BE2C (cell line): ENCODE measurements at regions not wholly inside any gene's neighbourhood (a gene's known extent, or its start where the extent isn't known, plus 50 kb on each side); places are given as distances from the start of the nearest gene placed in this dataset.
A peak's percentile ranks its signal among the peaks of the same experiment; 100 is the strongest.

Experiments used
- DNase-seq: peaks from one replicate; pipeline ENCODE4 v3.0.0-alpha.2; 2020
- H3K27me3 ChIP-seq: fragments of 250-450 bp; sonication (Bioruptor Pico); 2 replicates; pipeline ENCODE4 v1.5.1; 2020; ENCODE audit warnings: mild to moderate bottlenecking
- H3K36me3 ChIP-seq: fragments of 250-450 bp; sonication (Bioruptor Pico); 2 replicates; pipeline ENCODE4 v1.5.1; 2020; ENCODE audit warnings: mild to moderate bottlenecking
- H3K4me1 ChIP-seq: fragments of 250-450 bp; sonication (Bioruptor Pico); 2 replicates; pipeline ENCODE4 v1.5.1; 2020
- H3K4me3 ChIP-seq: 2 replicates; pipeline ENCODE4 v1.5.1; 2011; ENCODE audit warnings: low read depth, low read length
- H3K9me3 ChIP-seq: fragments of 250-450 bp; sonication (Bioruptor Pico); 2 replicates; pipeline ENCODE4 v1.5.1; 2020
- CTCF ChIP-seq: IDR thresholded peaks from 2 replicates; pipeline ENCODE4 v1.5.1; 2012; ENCODE audit warnings: mild to moderate bottlenecking, low read depth, low read length

- no peaks in the 10 kb centered on the region for H3K27me3 ChIP-seq
- no peak for TF ChIP-seq CTCF
- no peaks in the 10 kb centered on the region for H3K36me3 ChIP-seq
- H3K4me1 ChIP-seq, result no peaks in the 10 kb centered on the region
- no peak overlapping the region for H3K4me3 ChIP-seq
- no peak for DNase-seq
- no peaks in the 10 kb centered on the region for H3K9me3 ChIP-seq
Measured at GRCh38 chr18:66754335-66754734, 150.4 kb upstream of the CDH19 start.

GRCh38 chr18:66752733-66753132, 148.8 kb upstream of the CDH19 start:
- Histone ChIP-seq H3K36me3 (no peaks in the 10 kb centered on the region), H3K9me3 (no peaks in the 10 kb centered on the region), H3K4me1 (no peaks in the 10 kb centered on the region), H3K4me3 (no peak overlapping the region), H3K27me3 (no peaks in the 10 kb centered on the region)
- no peak for DNase-seq
- no peak for TF ChIP-seq CTCF

GRCh38 chr18:66749481-66750035, 145.7 kb upstream of the CDH19 start:
- Histone ChIP-seq H3K27me3 (no peaks in the 10 kb centered on the region), H3K4me1 (no peaks in the 10 kb centered on the region), H3K36me3 (no peaks in the 10 kb centered on the region), H3K9me3 (no peaks in the 10 kb centered on the region), H3K4me3 (no peak overlapping the region)
- no peak for DNase-seq
- no peak for TF ChIP-seq CTCF

GRCh38 chr18:66749030-66749429, 145.1 kb upstream of the CDH19 start:
- no peaks in the 10 kb centered on the region for H3K27me3 ChIP-seq
- no peak for DNase-seq

GRCh38 chr18:66742832-66743231, 138.9 kb upstream of the CDH19 start:
- no peaks in the 10 kb centered on the region for H3K36me3 ChIP-seq
- H3K9me3 ChIP-seq, result no peaks in the 10 kb centered on the region
- TF ChIP-seq CTCF, result no peak
- no peak overlapping the region for H3K4me3 ChIP-seq
- no peak for DNase-seq
- H3K27me3 ChIP-seq, result no peaks in the 10 kb centered on the region
- H3K4me1 ChIP-seq, result no peaks in the 10 kb centered on the region

More at GRCh38 chr18:66749030-66749429, 145.1 kb upstream of the CDH19 start:
- Histone ChIP-seq H3K36me3 (no peaks in the 10 kb centered on the region), H3K4me3 (no peak overlapping the region), H3K4me1 (no peaks in the 10 kb centered on the region), H3K9me3 (no peaks in the 10 kb centered on the region)
- peak; percentile 31 for TF ChIP-seq CTCF

GRCh38 chr18:66735933-66736332, 132.0 kb upstream of the CDH19 start:
- Histone ChIP-seq H3K27me3 (no peaks in the 10 kb centered on the region), H3K4me1 (no peaks in the 10 kb centered on the region), H3K36me3 (no peaks in the 10 kb centered on the region), H3K4me3 (no peak overlapping the region), H3K9me3 (no peaks in the 10 kb centered on the region)
- no peak for TF ChIP-seq CTCF
- no peak for DNase-seq
